Fibroblast of lung (primary cell): ENCODE measurements at regions not wholly inside any gene's neighbourhood (a gene's known extent, or its start where the extent isn't known, plus 50 kb on each side); places are given as distances from the start of the nearest gene placed in this dataset.

Experiments
- DNase-seq, 2 donors: peaks; one replicate each; pipeline versions ENCODE4 v3.0.0 to v3.0.0-alpha.2; 2010; ENCODE audit warnings: low read depth in 2 of 2
- H2AFZ ChIP-seq: 2 replicates; pipeline ENCODE4 v1.5.1; 2012; ENCODE audit warnings: low read length, control low read depth, inconsistent platforms
- H3K27ac ChIP-seq: 2 replicates; pipeline ENCODE4 v1.5.1; 2011; ENCODE audit warnings: low read length, control low read depth; ENCODE audit not compliant: insufficient read depth
- H3K27me3 ChIP-seq: 2 replicates; pipeline ENCODE4 v1.5.1; 2011; ENCODE audit warnings: mild to moderate bottlenecking, low read length; ENCODE audit not compliant: control insufficient read depth, insufficient read depth
- H3K36me3 ChIP-seq: 2 replicates; pipeline ENCODE4 v1.5.1; 2011; ENCODE audit warnings: low read length; ENCODE audit not compliant: control insufficient read depth, insufficient read depth
- H3K4me1 ChIP-seq: 2 replicates; pipeline ENCODE4 v1.5.1; 2011; ENCODE audit warnings: low read length; ENCODE audit not compliant: control insufficient read depth, insufficient read depth; ENCODE audit errors: extremely low read depth
- H3K4me2 ChIP-seq: 2 replicates; pipeline ENCODE4 v1.5.1; 2011; ENCODE audit warnings: low read length, control low read depth; ENCODE audit not compliant: insufficient read depth; ENCODE audit errors: extremely low read depth
- H3K4me3 ChIP-seq, 4 experiments: fragments of 200-600 bp in 1 of 4; sonication (generic) in 1 of 4; replicated peaks in 1 of 4; 2 replicates each; pipeline ENCODE4 v1.5.1; 2011 to 2016; ENCODE audit warnings: low read length in 4 of 4, low read depth in 3 of 4, mild to moderate bottlenecking in 3 of 4, control low read depth in 2 of 4, inconsistent platforms in 1 of 4, mixed read lengths in 1 of 4; ENCODE audit not compliant: insufficient read depth in 1 of 4; ENCODE audit errors: control extremely low read depth in 1 of 4
- H3K79me2 ChIP-seq: 2 replicates; pipeline ENCODE4 v1.5.1; 2012; ENCODE audit warnings: mild to moderate bottlenecking, low read length, inconsistent platforms; ENCODE audit not compliant: control insufficient read depth, insufficient read depth
- H3K9ac ChIP-seq: 2 replicates; pipeline ENCODE4 v1.5.1; 2011; ENCODE audit warnings: mild to moderate bottlenecking, low read length, control low read depth; ENCODE audit not compliant: insufficient read depth
- H3K9me3 ChIP-seq: 2 replicates; pipeline ENCODE4 v1.5.1; 2012; ENCODE audit warnings: low read depth, low read length; ENCODE audit not compliant: control insufficient read depth, insufficient read depth
- H4K20me1 ChIP-seq: 2 replicates; pipeline ENCODE4 v1.5.1; 2011; ENCODE audit warnings: low read length; ENCODE audit not compliant: control insufficient read depth, insufficient read depth; ENCODE audit errors: extremely low read depth
- CTCF ChIP-seq, 2 donors: IDR thresholded peaks in 1 of 2; conservative IDR thresholded peaks in 1 of 2; 1 replicate in 1 of 2; 2 replicates in 1 of 2; pipeline ENCODE4 v1.5.1; 2011 to 2012; ENCODE audit warnings: low read length in 2 of 2, control low read depth in 1 of 2, inconsistent platforms in 1 of 2, low read depth in 1 of 2, mild to moderate bottlenecking in 1 of 2
- EZH2 ChIP-seq: IDR thresholded peaks from 2 replicates; pipeline ENCODE4 v1.5.1; 2012; ENCODE audit warnings: low read length, control low read depth, mild to moderate bottlenecking; ENCODE audit errors: missing control alignments

GRCh38 chr11:105202844-105203548 lies 63.4 kb upstream of the CARD18 start:
- H3K36me3 ChIP-seq: no peaks in the 10 kb centered on the region
- H3K9ac ChIP-seq: no peak overlapping the region
- H3K27me3 ChIP-seq: no peaks in the 10 kb centered on the region
- H3K4me1 ChIP-seq: no peaks in the 10 kb centered on the region
- H3K27ac ChIP-seq: no peak overlapping the region
- no peak overlapping the region for H3K4me3 ChIP-seq
- H4K20me1 ChIP-seq: no peaks in the 10 kb centered on the region
- H3K79me2 ChIP-seq: no peaks in the 10 kb centered on the region
- peak in 1 of 2 donors; percentile 66 for DNase-seq
- no peak overlapping the region for H2AFZ ChIP-seq
- H3K4me2 ChIP-seq: no peak overlapping the region
- no peaks in the 10 kb centered on the region for H3K9me3 ChIP-seq
- TF ChIP-seq EZH2: no peak
- no peak for TF ChIP-seq CTCF (conservative IDR thresholded peaks at IDR 0.05 in 1 of 2, IDR thresholded peaks at IDR 0.05 in 1 of 2; ENCODE audit: low read depth in 1 of 2, low read length in 2 of 2)

- no peaks in the 10 kb centered on the region for H3K79me2 ChIP-seq
- TF ChIP-seq CTCF (conservative IDR thresholded peaks at IDR 0.05 in 1 of 2, IDR thresholded peaks at IDR 0.05 in 1 of 2; ENCODE audit: low read depth in 1 of 2, low read length in 2 of 2): no peak
- no peak for TF ChIP-seq EZH2
- no peak overlapping the region for H3K27ac ChIP-seq
- H2AFZ ChIP-seq: no peak overlapping the region
- no peaks in the 10 kb centered on the region for H3K27me3 ChIP-seq
- H3K9me3 ChIP-seq: no peaks in the 10 kb centered on the region
- no peaks in the 10 kb centered on the region for H4K20me1 ChIP-seq
- H3K9ac ChIP-seq: no peak overlapping the region
- no peak overlapping the region for H3K4me3 ChIP-seq
- H3K4me2 ChIP-seq: no peak overlapping the region
- H3K36me3 ChIP-seq: no peaks in the 10 kb centered on the region
- no peak for DNase-seq
- H3K4me1 ChIP-seq: no peaks in the 10 kb centered on the region
Measured at GRCh38 chr11:105202422-105202821, 62.9 kb upstream of the CARD18 start.

GRCh38 chr11:105201166-105201565 lies 61.6 kb upstream of the CARD18 start:
- Histone ChIP-seq H3K4me1 (no peaks in the 10 kb centered on the region), H3K4me3 (no peak overlapping the region), H4K20me1 (no peaks in the 10 kb centered on the region), H3K36me3 (no peaks in the 10 kb centered on the region), H3K9ac (no peak overlapping the region), H3K4me2 (no peak overlapping the region), H2AFZ (no peak overlapping the region), H3K9me3 (no peaks in the 10 kb centered on the region), H3K27me3 (no peaks in the 10 kb centered on the region), H3K27ac (no peak overlapping the region), H3K79me2 (no peaks in the 10 kb centered on the region)
- no peak for TF ChIP-seq CTCF (conservative IDR thresholded peaks at IDR 0.05 in 1 of 2, IDR thresholded peaks at IDR 0.05 in 1 of 2; ENCODE audit: low read depth in 1 of 2, low read length in 2 of 2)
- TF ChIP-seq EZH2: no peak
- no peak for DNase-seq
